Superior temporal gyrus (tissue), 1 donor: ENCODE measurements at regions not wholly inside any gene's neighbourhood (a gene's known extent, or its start where the extent isn't known, plus 50 kb on each side); places are given as distances from the start of the nearest gene placed in this dataset.
"Not testable (repeated sequence)": the region's sequence is repeated elsewhere in the genome, so short reads cannot be mapped to it uniquely, and the experiment has no call there.

Experiments used
- DNase-seq: peaks from one replicate; pipeline ENCODE4 v3.0.0-alpha.2; 2016; ENCODE audit errors: extremely low spot score

DNA sequence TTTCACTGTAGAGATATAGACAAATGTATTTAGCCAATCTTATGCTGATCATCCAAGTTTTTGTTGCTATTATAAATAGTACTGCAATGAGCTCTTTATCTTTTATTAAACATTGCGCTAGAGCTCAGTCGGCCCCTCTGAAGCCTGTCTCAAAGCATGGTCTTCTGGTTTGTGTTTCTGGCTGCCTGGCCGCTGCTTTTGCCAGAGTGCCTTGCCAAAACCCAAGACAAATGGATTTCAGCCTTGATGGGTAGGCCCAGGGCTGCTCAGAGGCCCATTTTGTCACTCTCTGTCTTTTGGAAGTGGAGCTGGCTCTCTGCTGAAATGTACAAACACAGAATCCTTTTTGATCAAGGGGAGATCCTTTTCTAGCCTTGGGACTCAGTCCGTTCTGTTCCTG, 102.9 kb upstream of the KCNG1 start:
- no peak for DNase-seq

DNA sequence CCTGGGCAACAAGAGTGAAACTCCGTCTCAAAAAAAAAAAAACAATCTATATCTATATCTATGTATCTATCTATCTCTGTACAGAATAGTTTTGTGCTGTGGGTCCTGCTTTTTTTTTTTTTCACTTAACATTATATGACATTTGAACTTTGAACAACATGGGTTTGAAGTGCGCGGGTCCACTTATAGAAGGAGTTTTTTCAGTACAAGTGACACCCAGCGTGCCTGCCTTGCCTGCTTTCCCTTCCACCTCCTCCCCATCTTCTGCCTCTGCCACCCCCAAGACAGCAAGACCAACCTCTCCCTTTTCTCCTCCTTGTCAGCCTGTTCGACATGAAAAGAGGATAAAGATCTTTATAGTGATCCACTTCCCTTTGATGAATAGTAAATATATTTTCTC, 102.2 kb upstream of the KCNG1 start:
- DNase-seq, result no peak

- DNase-seq, result not testable (repeated sequence)
Observed at GRCh38 chr20:51123887-51124286, 101.0 kb upstream of the KCNG1 start.

- DNase-seq, result no peak
Observed at GRCh38 chr20:51122931-51123658, 100.2 kb upstream of the KCNG1 start.

DNA sequence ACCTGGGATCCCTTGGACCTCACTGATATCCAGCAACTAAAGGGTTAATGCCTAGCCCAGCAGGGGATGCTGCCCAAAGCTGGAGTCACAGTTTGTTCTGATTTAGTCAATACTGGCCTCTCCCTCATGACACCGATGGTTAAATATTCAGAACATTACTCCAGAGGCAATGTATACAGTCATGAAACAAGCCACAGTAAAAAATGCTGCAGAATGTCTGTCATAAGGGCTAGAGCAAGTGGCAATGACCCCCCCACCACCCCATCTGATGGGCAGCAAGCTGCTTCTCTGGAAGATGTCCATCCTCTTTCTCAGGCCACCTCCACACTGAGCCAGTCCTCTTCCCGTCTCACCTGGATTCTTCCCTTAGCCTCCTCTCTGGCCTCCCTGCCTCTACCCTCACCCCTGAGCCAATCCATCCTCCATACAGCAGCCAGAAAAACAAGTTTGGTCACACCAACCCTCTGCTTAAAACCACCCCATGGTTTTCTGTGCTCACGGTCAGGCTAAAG, 99.0 kb upstream of the KCNG1 start:
- no peak for DNase-seq

DNA sequence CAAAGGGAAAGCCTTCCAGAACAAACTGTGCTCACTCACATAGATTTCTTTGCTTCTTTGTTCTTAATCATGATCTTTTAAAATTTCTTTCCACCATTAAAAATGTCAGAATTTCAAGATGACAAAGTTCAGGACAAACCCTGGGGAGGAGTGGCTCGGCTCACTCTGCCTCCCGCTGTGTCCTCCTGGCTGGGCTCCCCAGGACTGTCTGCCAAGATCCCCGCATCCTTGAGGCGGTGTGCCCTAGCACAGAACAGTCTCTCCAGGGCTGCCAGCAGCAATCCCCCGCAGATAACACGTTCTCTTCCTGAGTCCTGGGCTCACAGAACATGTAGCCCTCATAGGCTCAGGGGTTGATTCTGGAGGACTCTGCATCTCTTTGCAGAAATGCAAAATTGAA, 98.4 kb upstream of the KCNG1 start:
- DNase-seq, result no peak

DNA sequence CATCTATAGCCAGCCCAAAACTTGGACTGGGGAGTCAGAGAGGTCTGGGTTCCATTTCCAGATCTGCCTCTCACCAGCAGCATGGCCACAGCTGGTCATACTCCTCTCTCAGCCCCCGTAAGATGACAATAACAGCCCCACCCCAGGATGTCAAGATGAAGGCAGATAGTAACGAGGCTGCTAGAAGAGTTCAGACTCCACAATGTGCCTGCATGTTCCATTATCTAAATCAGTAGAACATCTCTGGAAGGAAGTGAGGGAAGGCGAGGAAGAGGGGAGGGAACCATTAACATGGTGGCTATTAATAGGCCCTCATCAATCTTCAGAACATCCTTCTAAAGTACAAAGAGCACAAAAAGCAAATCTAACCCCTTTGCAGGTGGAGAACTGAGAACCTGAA, 98.0 kb upstream of the KCNG1 start:
- DNase-seq, result no peak

DNA sequence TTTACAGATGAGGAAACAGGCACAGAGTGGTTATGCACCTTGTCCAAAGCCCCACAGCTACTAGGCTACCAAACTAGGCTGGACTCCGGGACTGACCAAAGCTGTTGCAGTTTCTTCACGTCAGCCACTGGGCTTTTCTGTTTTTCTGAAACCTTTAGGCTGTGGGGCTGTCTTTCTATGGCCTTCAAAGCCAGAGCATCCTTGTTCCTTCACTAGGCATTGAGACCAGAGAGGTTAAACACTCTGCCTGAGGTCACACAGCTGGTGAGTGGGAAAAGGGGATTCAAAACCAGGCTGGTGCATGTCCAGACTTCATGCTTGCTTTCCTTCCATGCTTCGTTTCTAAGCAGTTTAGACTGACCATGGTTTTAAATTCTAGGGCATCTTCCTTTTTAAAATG, 97.5 kb upstream of the KCNG1 start:
- no peak for DNase-seq

DNA sequence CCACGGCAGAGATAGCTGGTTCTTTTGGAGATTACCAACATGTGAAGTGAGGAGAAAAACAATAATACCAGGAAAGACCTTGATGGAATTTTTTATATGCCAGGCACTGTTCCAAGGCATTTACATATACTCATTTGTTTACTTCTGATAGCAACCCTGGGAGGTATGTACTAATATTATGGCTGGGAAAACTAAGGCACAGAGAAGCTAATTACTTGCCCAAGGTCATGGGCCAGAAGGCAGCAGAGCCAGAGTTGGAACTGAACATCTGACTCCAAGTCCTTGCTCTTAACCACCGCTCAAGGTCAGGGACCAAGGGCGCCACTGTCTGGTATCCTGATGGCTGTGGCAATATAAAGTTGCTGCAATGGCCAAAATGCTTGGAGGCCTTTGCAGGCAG, 97.0 kb upstream of the KCNG1 start:
- no peak for DNase-seq

DNA sequence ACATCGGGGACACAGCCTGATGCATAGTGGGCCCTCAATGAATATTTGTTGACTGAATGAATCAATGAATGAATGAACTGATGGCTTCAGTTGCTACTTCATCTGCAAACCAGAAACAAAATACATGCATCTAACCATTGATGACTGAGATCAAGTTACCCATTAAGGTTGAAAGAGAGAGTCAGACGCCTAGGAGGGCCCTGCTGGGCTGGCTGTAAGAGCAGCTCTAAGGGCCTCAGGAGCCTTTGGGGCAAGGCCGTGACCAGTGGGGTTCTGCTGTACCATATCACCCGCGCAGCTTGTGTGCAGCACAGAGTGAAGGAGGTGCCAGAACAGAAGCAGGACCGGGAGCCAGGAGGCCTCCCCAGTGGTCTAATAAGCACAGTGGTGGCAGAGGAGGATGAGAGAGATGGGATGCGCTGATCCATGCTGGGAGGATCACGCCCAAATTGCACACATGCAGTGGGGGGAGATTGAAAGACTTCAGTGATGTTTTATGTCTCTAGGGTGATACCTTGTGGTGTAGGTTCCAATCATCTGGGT, 96.1 kb upstream of the KCNG1 start:
- DNase-seq, result no peak

DNA sequence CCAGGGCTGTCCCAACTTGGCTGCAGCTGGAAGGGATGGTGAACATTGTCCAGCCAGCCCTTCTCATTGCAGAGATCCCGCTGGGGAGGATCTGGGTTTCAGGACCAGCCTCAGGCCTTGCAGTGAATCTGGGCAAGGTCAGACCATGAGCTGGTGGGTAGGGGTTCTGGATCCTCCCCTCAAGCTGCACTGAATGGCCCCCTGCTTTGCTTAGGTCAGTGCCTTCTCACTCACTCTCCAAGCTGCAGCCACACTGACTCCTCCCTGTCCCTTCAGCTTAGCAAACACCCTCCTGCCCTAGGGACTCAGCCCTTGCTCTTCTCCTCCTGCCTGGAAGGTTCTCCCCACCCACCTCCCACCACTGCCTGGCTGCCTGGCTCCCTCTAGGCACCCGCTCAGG, 95.3 kb upstream of the KCNG1 start:
- DNase-seq, result no peak

DNA sequence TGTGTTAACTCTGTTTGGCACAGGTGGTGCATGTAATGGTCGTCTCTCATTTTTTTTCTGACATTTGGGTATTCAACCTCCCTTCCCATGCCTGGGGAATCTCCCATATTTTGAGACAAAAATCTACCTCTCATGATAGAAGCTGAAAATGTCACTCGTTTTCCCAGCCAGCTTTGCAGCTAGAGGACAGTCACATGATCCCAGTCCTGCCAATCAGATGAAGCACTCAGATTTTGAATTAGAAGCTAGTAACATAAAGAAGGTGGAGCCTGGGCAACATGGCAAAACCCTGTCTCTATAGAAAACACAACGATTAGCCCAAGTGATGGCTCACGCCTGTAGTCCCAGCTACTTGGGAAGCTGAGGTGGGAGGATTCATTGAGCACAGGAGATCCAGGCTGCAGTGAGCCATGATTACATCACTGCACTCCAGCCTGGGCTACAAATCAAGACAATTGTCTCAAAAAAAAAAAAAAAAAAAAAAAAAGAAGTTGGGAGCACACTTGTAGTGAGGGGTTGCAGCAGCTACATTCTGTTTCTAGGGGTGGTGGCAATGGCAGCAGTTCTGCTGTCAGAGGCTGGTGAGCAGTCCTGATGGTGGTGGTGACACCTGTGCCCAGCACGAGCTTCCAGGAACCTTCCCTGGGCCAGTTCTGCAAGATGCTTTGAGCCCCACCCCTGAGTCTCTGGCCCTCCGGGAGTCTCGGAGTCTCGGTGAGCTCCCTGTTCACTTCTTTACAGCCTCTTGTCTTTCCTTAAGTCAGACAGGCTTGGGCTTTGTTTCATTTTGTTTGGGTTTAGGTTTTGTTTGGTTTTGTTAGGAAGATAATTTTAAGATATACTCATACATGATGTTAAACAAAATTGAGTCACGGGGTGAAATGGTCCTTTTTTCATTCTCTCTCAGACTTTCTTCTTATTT, 94.1 kb upstream of the KCNG1 start:
- no peak for DNase-seq

DNA sequence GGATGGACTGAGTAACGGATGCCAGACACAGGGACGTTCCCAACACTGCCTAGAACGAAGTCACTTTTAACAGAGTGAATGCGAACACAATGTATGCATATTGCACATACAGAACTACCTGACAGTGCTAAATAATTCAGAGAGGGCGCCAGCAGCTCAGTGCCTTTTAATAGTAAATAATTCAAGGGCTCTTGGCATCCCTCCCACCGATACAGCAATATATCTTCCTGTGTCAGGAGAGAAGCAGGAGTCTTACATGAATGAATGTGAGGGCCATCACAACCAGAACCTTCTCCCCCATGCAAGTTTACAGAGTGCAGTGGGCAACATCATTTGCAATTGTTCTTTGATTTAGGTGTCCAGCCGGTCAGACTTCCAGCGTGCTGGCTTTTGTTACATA, 88.4 kb upstream of the KCNG1 start:
- no peak for DNase-seq

DNA sequence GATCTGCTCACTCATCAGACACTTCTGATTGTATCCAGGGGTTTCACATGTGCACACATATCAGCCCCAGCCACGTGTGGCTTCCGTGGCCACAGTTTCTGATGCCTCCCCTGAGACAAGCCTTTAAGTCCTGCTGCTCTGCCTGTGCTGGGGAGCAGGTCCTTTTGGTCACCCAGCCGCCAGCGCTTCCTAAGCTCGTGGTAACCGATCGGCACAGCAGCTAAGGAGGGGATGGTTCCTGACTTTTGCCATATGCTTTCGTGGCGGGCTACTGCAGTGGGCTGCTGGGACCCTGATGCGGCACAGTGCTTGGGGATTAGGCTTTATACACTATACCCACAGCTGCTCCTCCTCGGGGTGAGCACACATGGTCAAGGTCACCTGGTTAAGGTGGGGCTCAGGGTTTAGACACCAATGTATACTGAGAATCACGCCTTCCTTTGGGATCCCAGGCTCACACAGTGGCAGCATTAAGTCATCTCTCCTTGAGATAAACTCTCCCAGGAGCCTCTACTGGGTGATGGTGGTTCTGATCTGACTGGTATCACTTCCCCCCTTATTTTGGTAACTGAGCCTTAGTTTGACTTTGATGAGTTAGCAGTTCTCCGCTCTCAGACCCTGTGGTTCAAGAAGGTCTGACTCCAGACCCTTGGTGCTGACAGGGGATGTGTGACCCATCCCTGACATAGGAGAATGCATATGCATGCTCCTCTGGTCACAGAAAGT, 85.9 kb upstream of the KCNG1 start:
- no peak for DNase-seq

DNA sequence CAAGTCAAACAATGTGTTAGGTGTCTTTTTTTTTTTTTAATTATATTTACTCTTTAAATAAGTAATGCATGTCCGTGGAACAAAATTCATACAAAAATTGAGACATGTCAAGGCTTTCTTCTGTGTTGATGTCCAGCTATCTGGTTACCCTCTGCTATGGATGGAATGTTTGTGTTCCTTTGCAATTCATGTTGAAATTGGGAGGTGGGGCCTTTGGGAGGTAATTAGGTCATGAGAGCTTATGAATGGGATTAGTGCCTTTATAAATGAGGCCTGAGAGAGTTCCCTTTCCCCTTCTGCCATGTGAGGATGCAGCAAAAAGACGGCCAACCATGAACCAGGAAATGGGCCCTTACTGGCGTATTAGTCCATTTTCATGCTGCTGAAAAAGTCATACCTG, 83.1 kb upstream of the KCNG1 start:
- DNase-seq, result no peak

DNA sequence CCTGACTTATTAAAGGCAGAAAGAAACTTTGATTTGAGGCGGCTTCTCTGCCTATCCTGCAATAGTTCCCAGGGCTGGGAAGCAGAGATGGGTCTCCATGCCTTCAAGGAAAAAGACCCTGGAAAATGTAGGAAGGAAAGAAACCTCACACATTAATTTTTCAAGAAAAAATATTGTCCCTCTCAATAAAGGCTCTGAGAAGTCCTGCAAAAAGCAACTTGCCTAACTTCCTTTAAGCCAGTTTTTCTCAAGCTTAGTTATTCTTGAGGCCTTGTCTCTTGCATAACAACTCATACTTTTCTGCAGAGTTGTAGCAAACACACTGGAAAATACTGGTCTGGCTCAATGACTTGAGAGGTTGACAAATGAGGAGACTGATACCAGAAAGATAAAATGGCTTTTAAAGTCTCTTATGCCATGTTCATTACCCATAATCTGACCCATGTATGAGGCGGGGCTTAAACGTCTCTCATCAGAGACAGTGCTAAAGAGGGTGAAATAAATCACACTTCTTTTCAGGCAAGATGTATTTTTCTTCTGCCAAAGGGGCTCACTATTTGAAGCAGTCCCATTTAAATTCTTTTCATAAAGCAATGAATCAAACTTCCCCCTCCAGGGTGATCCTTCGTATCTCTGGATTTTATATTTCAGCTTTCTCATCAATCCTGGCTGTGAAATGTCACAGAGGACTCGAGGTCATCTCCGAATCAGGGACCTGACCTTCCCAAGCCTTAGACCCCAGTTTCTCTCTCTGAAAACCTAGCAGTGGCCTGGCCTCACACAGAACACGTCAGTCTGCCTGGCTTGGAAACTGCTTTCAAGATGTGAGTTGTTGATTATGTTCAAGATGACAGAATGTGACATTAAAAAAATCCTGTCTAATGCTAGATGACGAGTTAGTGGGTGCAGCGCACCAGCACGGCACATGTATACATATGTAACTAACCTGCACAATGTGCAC, 82.3 kb upstream of the KCNG1 start:
- DNase-seq, result no peak

- no peak for DNase-seq
Observed at GRCh38 chr20:51100617-51101016, 77.7 kb upstream of the KCNG1 start.

- DNase-seq, result no peak
Observed at GRCh38 chr20:51098284-51098810, 75.4 kb upstream of the KCNG1 start.

- DNase-seq, result no peak
Observed at GRCh38 chr20:51097351-51098120, 74.6 kb upstream of the KCNG1 start.
